ENCODE measurements at regions not wholly inside any gene's neighbourhood (a gene's known extent, or its start where the extent isn't known, plus 50 kb on each side); places are given as distances from the start of the nearest gene placed in this dataset.

DNA sequence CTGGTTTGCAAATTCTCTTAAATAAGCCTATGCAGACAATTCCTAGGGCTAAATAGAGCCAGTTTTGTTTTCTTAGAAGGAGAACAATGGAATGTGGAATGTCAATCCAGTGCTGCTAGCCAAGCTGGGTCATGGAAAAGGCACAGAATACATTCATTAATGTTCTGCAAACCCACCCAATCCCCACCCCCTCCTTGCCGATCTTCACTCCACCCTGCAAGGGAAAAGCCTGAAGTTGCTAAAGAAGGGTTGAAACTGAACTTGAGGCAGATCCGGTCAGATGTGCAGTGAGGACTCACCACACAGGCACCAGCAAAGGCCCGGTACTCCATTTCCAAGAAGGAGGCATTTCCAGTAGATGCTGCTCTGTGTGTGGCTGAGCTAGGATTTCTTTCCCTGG lies 179.6 kb downstream of the PLPP3 start:
- intact Hi-C loops (cut with DNase I; ENCODE audit: low total_unique reads) = no loop called here
- WGBS, 5 donors = 87 to 97% (median 92%) methylated on average over 3 of the region's 3 CpGs
- no peaks in the 10 kb centered on the region for H3K36me3 ChIP-seq
- H3K9me3 ChIP-seq = no peaks in the 10 kb centered on the region
- no peak overlapping the region for H3K4me3 ChIP-seq
- no peak for DNase-seq
- no peaks in the 10 kb centered on the region for H3K27me3 ChIP-seq (replicated peaks in 1 of 7)
- TF ChIP-seq, protein P1, sequence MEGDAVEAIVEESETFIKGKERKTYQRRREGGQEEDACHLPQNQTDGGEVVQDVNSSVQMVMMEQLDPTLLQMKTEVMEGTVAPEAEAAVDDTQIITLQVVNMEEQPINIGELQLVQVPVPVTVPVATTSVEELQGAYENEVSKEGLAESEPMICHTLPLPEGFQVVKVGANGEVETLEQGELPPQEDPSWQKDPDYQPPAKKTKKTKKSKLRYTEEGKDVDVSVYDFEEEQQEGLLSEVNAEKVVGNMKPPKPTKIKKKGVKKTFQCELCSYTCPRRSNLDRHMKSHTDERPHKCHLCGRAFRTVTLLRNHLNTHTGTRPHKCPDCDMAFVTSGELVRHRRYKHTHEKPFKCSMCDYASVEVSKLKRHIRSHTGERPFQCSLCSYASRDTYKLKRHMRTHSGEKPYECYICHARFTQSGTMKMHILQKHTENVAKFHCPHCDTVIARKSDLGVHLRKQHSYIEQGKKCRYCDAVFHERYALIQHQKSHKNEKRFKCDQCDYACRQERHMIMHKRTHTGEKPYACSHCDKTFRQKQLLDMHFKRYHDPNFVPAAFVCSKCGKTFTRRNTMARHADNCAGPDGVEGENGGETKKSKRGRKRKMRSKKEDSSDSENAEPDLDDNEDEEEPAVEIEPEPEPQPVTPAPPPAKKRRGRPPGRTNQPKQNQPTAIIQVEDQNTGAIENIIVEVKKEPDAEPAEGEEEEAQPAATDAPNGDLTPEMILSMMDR (IDR thresholded peaks at IDR 0.05 in 8 of 11, conservative IDR thresholded peaks at IDR 0.05 in 3 of 11) = no peak
- TF ChIP-seq POLR2A (IDR thresholded peaks at IDR 0.05) (no peak), POLR2AphosphoS5 (IDR thresholded peaks at IDR 0.05) (no peak)
- H3K4me1 ChIP-seq = peaks cover 0 to 25% (median 5%) of the 10 kb centered on the region in 6 donors
- no peak overlapping the region for H3K27ac ChIP-seq

DNA sequence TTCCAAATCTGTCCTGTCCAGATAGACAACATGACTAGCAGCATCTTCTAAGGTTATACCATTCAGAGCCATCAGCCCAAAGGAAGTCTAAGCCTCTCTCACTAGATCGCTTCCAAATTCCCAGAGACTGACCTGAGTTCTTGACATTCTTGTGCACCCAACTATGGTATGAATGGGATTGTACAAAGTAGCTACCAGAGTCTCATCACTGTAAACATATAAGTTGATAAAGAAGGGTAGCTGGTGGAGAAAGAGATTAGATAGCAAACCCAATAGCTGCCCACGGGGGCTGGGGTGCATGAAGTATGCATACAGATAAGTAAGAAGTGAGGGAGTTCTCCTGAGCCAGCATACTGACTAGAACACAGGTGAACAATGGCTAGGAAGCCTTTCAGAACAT lies 180.0 kb downstream of the PLPP3 start:
- Histone ChIP-seq H3K27me3 (replicated peaks in 1 of 7) (no peaks in the 10 kb centered on the region), H3K9me3 (no peaks in the 10 kb centered on the region), H3K36me3 (no peaks in the 10 kb centered on the region), H3K4me1 (peaks cover 0 to 20% (median 2%) of the 10 kb centered on the region in 6 donors), H3K27ac (no peak overlapping the region), H3K4me3 (no peak overlapping the region)
- intact Hi-C loops (cut with DNase I; ENCODE audit: low total_unique reads) = no loop called here
- no peak for DNase-seq
- 84 to 92% (median 88%) methylated on average over 2 of the region's 2 CpGs for WGBS, 5 donors
- no peak for TF ChIP-seq POLR2AphosphoS5 (IDR thresholded peaks at IDR 0.05)
- TF ChIP-seq, protein P1 (IDR thresholded peaks at IDR 0.05 in 8 of 11, conservative IDR thresholded peaks at IDR 0.05 in 3 of 11) = no peak
- TF ChIP-seq POLR2A (IDR thresholded peaks at IDR 0.05) = no peak

DNA sequence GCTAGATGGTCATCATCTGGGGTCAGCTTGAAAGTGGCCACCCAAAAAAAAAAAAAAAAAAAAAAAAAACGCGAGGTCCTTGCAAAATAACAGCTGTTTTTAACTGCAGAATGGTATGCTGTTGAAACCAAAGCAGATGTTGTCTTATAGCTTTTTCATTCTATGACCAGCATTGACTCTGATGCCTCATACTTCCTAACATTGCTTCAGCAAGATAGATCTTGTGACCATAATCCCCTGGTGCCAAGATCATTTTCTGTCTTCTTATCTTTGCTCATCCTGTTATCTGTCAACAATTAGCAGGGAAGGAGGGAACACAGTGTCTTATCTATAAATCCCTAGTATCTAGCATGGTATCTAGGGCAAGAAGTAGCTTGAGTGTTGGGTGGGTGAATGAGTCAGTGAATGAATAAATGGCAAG lies 181.5 kb downstream of the PLPP3 start:
- WGBS, 5 donors = 67 to 88% (median 80%) methylated on average over 2 of the region's 2 CpGs
- intact Hi-C loops (cut with DNase I; ENCODE audit: low total_unique reads) = no loop called here
- Histone ChIP-seq H3K4me3 (no peak overlapping the region), H3K9me3 (no peaks in the 10 kb centered on the region), H3K36me3 (no peaks in the 10 kb centered on the region), H3K4me1 (peaks cover 0 to 16% (median 0%) of the 10 kb centered on the region in 6 donors), H3K27me3 (replicated peaks in 1 of 7) (no peaks in the 10 kb centered on the region), H3K27ac (no peak overlapping the region)
- DNase-seq = no peak
- TF ChIP-seq POLR2AphosphoS5 (IDR thresholded peaks at IDR 0.05) = no peak
- TF ChIP-seq, protein P1 (IDR thresholded peaks at IDR 0.05 in 8 of 11, conservative IDR thresholded peaks at IDR 0.05 in 3 of 11) = no peak
- TF ChIP-seq POLR2A (IDR thresholded peaks at IDR 0.05) = no peak

DNA sequence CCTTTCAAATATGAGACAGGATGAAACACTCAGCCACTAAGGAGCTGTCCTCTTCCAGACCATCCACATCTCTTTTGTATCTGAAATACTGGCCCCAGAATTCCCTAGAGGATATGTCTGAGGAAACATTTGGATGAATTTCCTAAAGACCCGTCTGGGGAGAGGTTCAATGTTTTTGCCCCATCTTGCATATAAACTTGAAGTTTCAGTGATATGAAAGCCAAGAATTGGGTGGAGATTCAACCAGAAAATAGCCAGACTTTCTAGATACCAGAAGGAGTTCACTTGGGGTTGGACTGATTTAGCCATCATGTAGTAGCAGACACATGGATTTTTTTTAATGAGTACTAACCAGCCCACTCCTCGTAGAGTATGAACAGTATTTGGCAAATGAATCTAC lies 182.0 kb downstream of the PLPP3 start:
- 43 to 78% (median 76%) methylated on average over 2 of the region's 2 CpGs for WGBS, 5 donors
- TF ChIP-seq POLR2AphosphoS5 (IDR thresholded peaks at IDR 0.05) (no peak), POLR2A (IDR thresholded peaks at IDR 0.05) (no peak)
- TF ChIP-seq, protein P1 (IDR thresholded peaks at IDR 0.05 in 8 of 11, conservative IDR thresholded peaks at IDR 0.05 in 3 of 11) = no peak
- intact Hi-C loops (cut with DNase I; ENCODE audit: low total_unique reads) = no loop called here
- Histone ChIP-seq H3K27me3 (replicated peaks in 1 of 7) (no peaks in the 10 kb centered on the region), H3K36me3 (no peaks in the 10 kb centered on the region), H3K4me3 (no peak overlapping the region), H3K4me1 (peaks cover 0 to 16% (median 0%) of the 10 kb centered on the region in 6 donors), H3K9me3 (no peaks in the 10 kb centered on the region), H3K27ac (no peak overlapping the region)
- no peak for DNase-seq
